Frontal cortex (tissue), 3 donors: ENCODE measurements at regions not wholly inside any gene's neighbourhood (a gene's known extent, or its start where the extent isn't known, plus 50 kb on each side); places are given as distances from the start of the nearest gene placed in this dataset.

ENCODE experiments used
- DNase-seq, 2 donors: peaks; one replicate each; pipeline ENCODE4 v3.0.0; 2012; ENCODE audit warnings: low spot score in 2 of 2
- FAIRE-seq: peaks from 2 replicates; lab custom pipeline; 2012; peaks lifted over from hg19 to GRCh38; lab: Jason Lieb, UNC
- donor health status: control.
- donor health status: control.
- donor health status: control.

GRCh38 chr15:96390986-96391385, 60.5 kb downstream of the NR2F2 start:
- DNase-seq (no peak), FAIRE-seq (no peak)

- no peak for FAIRE-seq
These were observed 62.1 kb downstream of the NR2F2 start for GRCh38 chr15:96392380-96393208.

GRCh38 chr15:96393209-96393513, 62.7 kb downstream of the NR2F2 start:
- no peak for FAIRE-seq
- no peak for DNase-seq

More at GRCh38 chr15:96392380-96393208, 62.1 kb downstream of the NR2F2 start:
- no peak for DNase-seq

GRCh38 chr15:96395687-96396086, 65.2 kb downstream of the NR2F2 start:
- no peak for FAIRE-seq
- no peak for DNase-seq

- no peak for FAIRE-seq
These were observed 68.3 kb downstream of the NR2F2 start for GRCh38 chr15:96398776-96399175.

GRCh38 chr15:96402403-96402802, 71.9 kb downstream of the NR2F2 start:
- FAIRE-seq (no peak), DNase-seq (no peak)

More at GRCh38 chr15:96398776-96399175, 68.3 kb downstream of the NR2F2 start:
- no peak for DNase-seq

- no peak for FAIRE-seq
These were observed 72.6 kb downstream of the NR2F2 start for GRCh38 chr15:96403071-96403470.

GRCh38 chr15:96403932-96404331, 73.4 kb downstream of the NR2F2 start:
- DNase-seq (no peak), FAIRE-seq (no peak)

More at GRCh38 chr15:96403071-96403470, 72.6 kb downstream of the NR2F2 start:
- DNase-seq, result no peak

- FAIRE-seq, result no peak
- DNase-seq, result no peak
These were observed 74.1 kb downstream of the NR2F2 start for GRCh38 chr15:96404560-96404959.

GRCh38 chr15:96406291-96406690, 75.8 kb downstream of the NR2F2 start:
- no peak for FAIRE-seq
- DNase-seq, result no peak

- FAIRE-seq (no peak), DNase-seq (no peak)
These were observed 76.2 kb downstream of the NR2F2 start for GRCh38 chr15:96406701-96407100.

GRCh38 chr15:96407482-96407881, 77.0 kb downstream of the NR2F2 start:
- DNase-seq (no peak), FAIRE-seq (no peak)

GRCh38 chr15:96408591-96409183, 78.2 kb downstream of the NR2F2 start:
- no peak for DNase-seq
- no peak for FAIRE-seq

- DNase-seq (no peak), FAIRE-seq (no peak)
These were observed 79.0 kb downstream of the NR2F2 start for GRCh38 chr15:96409215-96410138.

GRCh38 chr15:96410175-96411055, 79.9 kb downstream of the NR2F2 start:
- FAIRE-seq (no peak), DNase-seq (no peak)

GRCh38 chr15:96411056-96412031, 80.8 kb downstream of the NR2F2 start:
- DNase-seq (no peak), FAIRE-seq (no peak)

- DNase-seq (no peak), FAIRE-seq (no peak)
These were observed 81.8 kb downstream of the NR2F2 start for GRCh38 chr15:96412045-96412905.

GRCh38 chr15:96412906-96413231, 82.4 kb downstream of the NR2F2 start:
- FAIRE-seq (no peak), DNase-seq (no peak)
